Natural killer cell (primary cell): ENCODE measurements at regions not wholly inside any gene's neighbourhood (a gene's known extent, or its start where the extent isn't known, plus 50 kb on each side); places are given as distances from the start of the nearest gene placed in this dataset.

Experiments used
- ATAC-seq, 3 donors: fragments of 150-1000 bp in 2 of 3; fragments of 200-7000 bp in 1 of 3; cut with Tn5 transposase; 1 replicate in 1 of 3; 2 replicates in 2 of 3; pipeline ENCODE4 v1.10.0; 2021; ENCODE audit warnings: mild to moderate bottlenecking in 2 of 3, moderate library complexity in 2 of 3
- DNase-seq, 2 donors: peaks; one replicate each; pipeline versions ENCODE4 v3.0.0 to v3.0.0-alpha.2; 2013 to 2021; ENCODE audit warnings: mixed read lengths in 1 of 2
- H3K27ac ChIP-seq: one replicate; pipeline ENCODE4 v1.5.1; 2013; ENCODE audit warnings: mild to moderate bottlenecking, low read length
- H3K27me3 ChIP-seq: one replicate; pipeline ENCODE4 v1.6.1; 2013; ENCODE audit warnings: low read length; ENCODE audit not compliant: control insufficient read depth, insufficient read depth
- H3K36me3 ChIP-seq: one replicate; pipeline ENCODE4 v1.6.1; 2013; ENCODE audit warnings: low read length; ENCODE audit not compliant: control insufficient read depth, insufficient read depth
- H3K4me1 ChIP-seq: one replicate; pipeline ENCODE4 v1.6.1; 2013; ENCODE audit warnings: low read length; ENCODE audit not compliant: control insufficient read depth, insufficient read depth
- H3K4me3 ChIP-seq: one replicate; pipeline ENCODE4 v1.5.1; 2013; ENCODE audit warnings: low read length
- H3K9me3 ChIP-seq: one replicate; pipeline ENCODE4 v1.6.1; 2013; ENCODE audit warnings: low read length; ENCODE audit not compliant: control insufficient read depth, insufficient read depth
- H3K27ac Mint-ChIP-seq, 2 donors: one replicate each; pipeline ENCODE4 v1.8.0; 2022; ENCODE audit warnings: mild to moderate bottlenecking in 2 of 2, mixed read lengths in 2 of 2, moderate library complexity in 1 of 2
- H3K27me3 Mint-ChIP-seq, 2 donors: one replicate each; pipeline ENCODE4 v1.8.0; 2022; ENCODE audit warnings: low read depth in 2 of 2, mixed read lengths in 2 of 2
- H3K36me3 Mint-ChIP-seq: one replicate; pipeline ENCODE4 v1.8.0; 2022; ENCODE audit warnings: mixed read lengths
- H3K4me1 Mint-ChIP-seq, 2 donors: one replicate each; pipeline ENCODE4 v1.8.0; 2022; ENCODE audit warnings: mixed read lengths in 2 of 2
- H3K4me3 Mint-ChIP-seq: one replicate; pipeline ENCODE4 v1.8.0; 2022; ENCODE audit warnings: mild to moderate bottlenecking, moderate library complexity, mixed read lengths
- H3K9me3 Mint-ChIP-seq, 2 donors: one replicate each; pipeline ENCODE4 v1.8.0; 2022; ENCODE audit warnings: mixed read lengths in 2 of 2
- CTCF ChIP-seq: fragments of 200-600 bp; IDR thresholded peaks from one replicate; pipeline ENCODE4 v1.8.0; 2022; ENCODE audit warnings: antibody characterized with exemption
- WGBS: methylation state at CpG from one replicate; pipeline ENCODE4 v1.1.7; 2013; ENCODE audit warnings: missing lambda C conversion rate; ENCODE audit not compliant: insufficient coverage; 5-methylcytosine and 5-hydroxymethylcytosine counted together
- intact Hi-C: fragments of 100-400 bp; cut with micrococcal nuclease; formaldehyde crosslinking; loops from one replicate; pipeline ENCODE4 v1.14.2; 2022

- Histone ChIP-seq H3K9me3 (peaks cover 12% of the 10 kb centered on the region), H3K27me3 (no peaks in the 10 kb centered on the region), H3K36me3 (no peaks in the 10 kb centered on the region), H3K27ac (no peak overlapping the region), H3K4me3 (no peak overlapping the region), H3K4me1 (no peaks in the 10 kb centered on the region)
- no peaks in the 10 kb centered on the region for H3K4me1 Mint-ChIP-seq
- no peak overlapping the region for H3K4me3 Mint-ChIP-seq
- peaks cover 8 to 12% of the 10 kb centered on the region in 2 donors for H3K9me3 Mint-ChIP-seq
- no peak for DNase-seq
- WGBS: 83% methylated on average over 7 of the region's 7 CpGs
- H3K36me3 Mint-ChIP-seq: no peaks in the 10 kb centered on the region
- TF ChIP-seq CTCF: no peak
- no peak overlapping the region for H3K27ac Mint-ChIP-seq
- ATAC-seq: no peak
- intact Hi-C loops: no loop called here
- no peaks in the 10 kb centered on the region for H3K27me3 Mint-ChIP-seq
These were observed 1614.0 kb upstream of the PCDH10 start for GRCh38 chr4:131534944-131535645.

DNA sequence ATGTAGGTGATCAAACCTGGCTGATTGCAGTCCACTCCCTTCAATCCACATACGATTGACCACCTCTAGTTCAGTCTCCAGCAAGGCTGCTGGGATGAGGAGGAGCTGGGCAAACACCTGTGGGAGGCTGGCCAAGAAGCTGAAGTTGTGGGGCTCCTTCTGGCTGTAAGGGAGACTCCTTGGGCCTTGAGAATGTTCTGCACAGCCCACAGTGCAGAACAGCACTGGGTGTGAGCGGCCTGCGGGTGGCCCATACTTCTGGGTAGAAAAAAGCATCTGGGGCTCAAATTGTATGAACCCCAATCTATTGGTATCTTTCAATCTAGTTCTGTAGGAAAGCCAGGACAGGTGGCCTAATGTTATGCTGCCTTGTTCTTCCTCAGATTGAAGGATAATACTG, 1608.8 kb upstream of the PCDH10 start:
- H3K4me1 ChIP-seq: no peaks in the 10 kb centered on the region
- WGBS: 100% methylated on average over 2 of the region's 3 CpGs
- H3K36me3 ChIP-seq: no peaks in the 10 kb centered on the region
- Mint-ChIP-seq H3K36me3 (no peaks in the 10 kb centered on the region), H3K27ac (no peak overlapping the region), H3K9me3 (peaks cover 7 to 9% of the 10 kb centered on the region in 2 donors), H3K27me3 (no peaks in the 10 kb centered on the region), H3K4me3 (no peak overlapping the region), H3K4me1 (no peaks in the 10 kb centered on the region)
- H3K27me3 ChIP-seq: no peaks in the 10 kb centered on the region
- TF ChIP-seq CTCF: no peak
- H3K4me3 ChIP-seq: no peak overlapping the region
- H3K9me3 ChIP-seq: no peaks in the 10 kb centered on the region
- intact Hi-C loops: no loop called here
- no peak overlapping the region for H3K27ac ChIP-seq
- ATAC-seq (no peak), DNase-seq (no peak)

DNA sequence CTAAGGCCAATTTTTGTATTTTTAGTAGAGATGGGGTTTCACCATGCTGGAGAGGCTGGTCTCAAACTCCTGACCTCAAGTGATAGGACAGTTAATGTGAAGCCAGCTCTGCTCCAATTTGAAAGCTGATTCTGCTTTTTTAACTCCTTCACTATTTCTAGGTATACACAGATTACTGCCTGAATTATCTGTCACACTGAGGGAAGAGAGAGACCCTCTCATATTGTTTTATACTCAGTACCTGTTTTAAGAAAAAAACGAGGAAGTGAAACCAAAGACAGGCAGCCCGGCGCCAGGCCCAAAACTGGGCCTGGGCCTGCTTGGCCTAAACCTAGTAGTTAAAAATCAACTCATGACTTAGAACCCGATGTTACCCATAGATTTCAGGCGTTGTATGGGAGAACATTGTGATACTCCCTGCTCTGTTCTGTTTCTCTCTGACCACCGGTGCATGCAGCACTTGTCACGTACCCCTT, 1601.5 kb upstream of the PCDH10 start:
- Histone ChIP-seq H3K4me1 (no peaks in the 10 kb centered on the region), H3K36me3 (no peaks in the 10 kb centered on the region), H3K4me3 (no peak overlapping the region), H3K9me3 (peaks cover 2% of the 10 kb centered on the region), H3K27ac (no peak overlapping the region), H3K27me3 (no peaks in the 10 kb centered on the region)
- Mint-ChIP-seq H3K9me3 (peaks cover 13 to 16% of the 10 kb centered on the region in 2 donors), H3K4me1 (no peaks in the 10 kb centered on the region), H3K4me3 (no peak overlapping the region), H3K36me3 (no peaks in the 10 kb centered on the region), H3K27ac (no peak overlapping the region), H3K27me3 (no peaks in the 10 kb centered on the region)
- DNase-seq: no peak
- intact Hi-C loops: no loop called here
- WGBS: 73% methylated on average over 7 of the region's 7 CpGs
- no peak for ATAC-seq
- TF ChIP-seq CTCF: no peak

DNA sequence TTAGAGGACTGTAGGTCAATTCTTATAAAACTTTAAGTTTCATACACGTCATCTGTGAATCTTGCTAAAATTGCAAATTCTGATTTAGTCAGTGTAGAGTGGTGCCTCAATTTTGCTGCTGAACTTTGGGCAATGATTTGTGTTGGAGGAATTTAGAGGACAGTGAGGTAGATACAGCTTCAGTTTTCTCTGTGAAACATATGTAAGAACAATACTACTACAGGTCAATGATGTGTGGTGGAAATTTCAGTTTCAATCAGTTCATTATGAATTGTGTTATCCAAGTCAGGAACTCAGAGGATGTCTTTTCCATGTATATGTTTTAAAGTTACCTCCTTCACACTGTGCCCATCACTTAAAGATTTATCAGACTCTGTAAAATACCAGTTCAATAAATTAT, 1597.8 kb upstream of the PCDH10 start:
- ATAC-seq (no peak), DNase-seq (no peak)
- H3K27ac Mint-ChIP-seq: no peak overlapping the region
- Histone ChIP-seq H3K4me1 (no peaks in the 10 kb centered on the region), H3K4me3 (no peak overlapping the region), H3K27ac (no peak overlapping the region), H3K27me3 (no peaks in the 10 kb centered on the region), H3K9me3 (peaks cover 2% of the 10 kb centered on the region), H3K36me3 (no peaks in the 10 kb centered on the region)
- no peaks in the 10 kb centered on the region for H3K36me3 Mint-ChIP-seq
- no peaks in the 10 kb centered on the region for H3K27me3 Mint-ChIP-seq
- no peak overlapping the region for H3K4me3 Mint-ChIP-seq
- intact Hi-C loops: no loop called here
- TF ChIP-seq CTCF: no peak
- H3K9me3 Mint-ChIP-seq: peaks cover 12 to 17% of the 10 kb centered on the region in 2 donors
- 92% methylated on average over 1 of the region's 1 CpG for WGBS
- no peaks in the 10 kb centered on the region for H3K4me1 Mint-ChIP-seq
